GM23338 (cell line): ENCODE measurements at regions not wholly inside any gene's neighbourhood (a gene's known extent, or its start where the extent isn't known, plus 50 kb on each side); places are given as distances from the start of the nearest gene placed in this dataset.

Experiments
- CREB1 ChIP-seq: fragments of 250-450 bp; sonication (Bioruptor Pico); IDR thresholded peaks from 2 replicates; pipeline ENCODE4 v1.5.0; 2020; ENCODE audit warnings: low read depth, mild to moderate bottlenecking, moderate library complexity
- CTCF ChIP-seq, 2 experiments: fragments of 200-600 bp in 1 of 2; sonication (generic) in 1 of 2; conservative IDR thresholded peaks; 2 replicates each; pipeline versions ENCODE4 v1.5.1 to v1.6.1; 2016 to 2017; ENCODE audit warnings: antibody characterized with exemption in 2 of 2, low read depth in 2 of 2, mild to moderate bottlenecking in 2 of 2, moderate library complexity in 1 of 2
- EZH2phosphoT487 ChIP-seq: fragments of 200-600 bp; sonication (generic); IDR thresholded peaks from one replicate; pipeline ENCODE4 v1.8.1; 2018; ENCODE audit warnings: antibody characterized with exemption; ENCODE audit not compliant: unreplicated experiment
- POLR2AphosphoS5 ChIP-seq: IDR thresholded peaks from 2 replicates; pipeline ENCODE4 v1.6.1; 2016; ENCODE audit warnings: antibody characterized with exemption, low read depth
- REST ChIP-seq: IDR thresholded peaks from one replicate; pipeline ENCODE4 v1.6.1; 2018; ENCODE audit warnings: antibody characterized with exemption; ENCODE audit not compliant: unreplicated experiment

- TF ChIP-seq CREB1 (no peak), CTCF (conservative IDR thresholded peaks at IDR 0.05; ENCODE audit: low read depth in 2 of 2) (no peak), POLR2AphosphoS5 (no peak), EZH2phosphoT487 (no peak), REST (no peak)
Measured at GRCh38 chr1:191255354-191256054, 777.8 kb upstream of the BRINP3 start.
